Head of caudate nucleus (tissue), 42 donors: ENCODE measurements at regions not wholly inside any gene's neighbourhood (a gene's known extent, or its start where the extent isn't known, plus 50 kb on each side); places are given as distances from the start of the nearest gene placed in this dataset.

Source experiments
- DNase-seq, 42 donors: peaks; one replicate each; pipeline versions ENCODE4 v3.0.0 to v3.0.0-alpha.2; 2020 to 2021; ENCODE audit warnings: mixed read lengths in 7 of 42
- intact Hi-C: fragments of 100-400 bp; cut with DNase I; formaldehyde crosslinking; loops from one replicate; pipeline ENCODE4 v1.15.0; 2022

DNA sequence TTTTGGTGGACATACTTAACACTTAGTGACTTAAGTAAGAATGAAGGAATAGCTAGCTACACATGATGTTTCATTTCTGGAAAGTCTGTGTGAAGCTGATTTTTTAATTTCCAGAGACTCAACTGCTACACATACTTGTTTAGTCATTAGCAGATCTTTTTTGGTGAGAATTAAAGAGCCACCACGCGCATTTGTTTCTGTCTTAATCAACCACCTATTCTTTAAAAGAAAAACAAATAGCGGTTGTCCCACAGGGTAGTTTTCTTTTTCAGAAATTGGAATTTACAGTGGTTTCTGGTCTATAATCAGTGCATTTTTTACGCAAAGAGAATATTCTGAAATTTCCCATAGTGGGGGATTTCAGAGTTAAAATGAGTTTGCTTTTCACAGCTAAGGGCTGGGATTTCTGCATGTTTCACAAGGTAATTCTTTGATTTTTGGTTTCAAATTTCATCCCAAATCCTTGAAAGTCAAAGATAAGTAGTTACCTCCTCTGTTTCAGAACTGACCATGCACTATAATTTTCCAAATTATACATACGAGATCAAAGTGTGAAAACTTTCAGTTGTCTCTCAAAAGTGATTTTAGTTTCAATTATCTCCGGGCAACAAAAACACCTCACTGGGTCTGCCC lies 631.0 kb upstream of the GRM7 start:
- DNase-seq: no peak
- intact Hi-C loops: no loop called here

DNA sequence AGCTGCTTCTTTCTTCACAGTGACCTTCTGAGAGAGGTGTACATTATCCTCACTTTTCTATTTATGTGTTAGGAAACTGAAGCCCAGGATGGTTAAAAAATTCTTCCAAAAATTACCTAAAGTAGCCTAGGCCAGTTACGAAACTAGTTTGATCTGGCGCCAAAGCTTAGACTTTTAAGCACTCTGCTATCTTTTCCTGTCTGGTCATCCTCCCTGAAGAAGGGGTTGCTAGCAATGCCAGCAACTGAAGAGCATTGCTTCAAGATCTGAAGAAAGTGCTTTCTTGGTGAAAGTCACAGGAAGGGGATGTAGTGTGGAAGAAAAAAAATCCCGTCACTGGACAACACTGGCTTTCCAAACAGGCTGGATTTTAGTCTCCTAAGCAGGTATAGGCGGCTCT lies 618.8 kb upstream of the GRM7 start:
- DNase-seq: no peak

DNA sequence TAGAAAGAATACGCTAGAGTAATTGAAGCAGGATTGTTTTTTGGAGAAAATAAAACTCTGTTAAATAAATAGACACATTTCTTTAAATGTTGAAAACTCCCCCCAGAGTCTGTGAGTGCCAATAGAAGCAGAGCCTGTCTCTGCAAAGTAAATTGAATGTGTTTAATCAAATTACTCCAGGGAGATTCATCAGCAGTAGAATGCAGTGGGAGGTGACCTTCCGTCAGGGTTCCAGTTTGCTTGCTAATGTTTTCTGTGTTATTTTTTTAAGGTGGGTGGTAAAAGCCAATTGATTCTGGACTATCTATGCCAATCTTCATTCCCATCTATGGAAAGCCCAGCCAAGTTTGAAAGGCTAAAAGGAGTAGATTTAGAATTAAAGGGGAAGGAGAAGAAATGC lies 612.4 kb upstream of the GRM7 start:
- intact Hi-C loops: no loop called here
- DNase-seq: no peak

More for the DNA sequence above, 618.8 kb upstream of the GRM7 start:
- intact Hi-C loops: no loop called here

DNA sequence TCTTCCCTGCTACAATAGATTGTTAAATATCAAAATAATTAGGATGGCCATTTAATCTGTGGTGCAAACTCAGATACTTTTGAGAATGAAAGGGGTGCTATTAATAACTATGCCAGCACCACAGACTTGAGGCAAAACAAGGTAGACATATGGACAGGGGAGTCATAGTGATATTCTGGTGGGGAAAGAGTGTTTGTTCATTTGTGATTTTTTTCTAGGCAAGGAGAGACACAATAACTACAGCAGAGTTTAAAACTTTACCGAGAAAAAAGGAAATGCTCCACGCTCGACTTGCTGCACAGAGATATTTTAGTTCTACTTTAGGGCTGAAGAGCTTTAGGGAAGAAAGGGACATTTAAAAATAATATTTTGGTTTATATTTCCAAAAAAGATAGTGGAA lies 611.2 kb upstream of the GRM7 start:
- DNase-seq: no peak
- intact Hi-C loops: no loop called here

DNA sequence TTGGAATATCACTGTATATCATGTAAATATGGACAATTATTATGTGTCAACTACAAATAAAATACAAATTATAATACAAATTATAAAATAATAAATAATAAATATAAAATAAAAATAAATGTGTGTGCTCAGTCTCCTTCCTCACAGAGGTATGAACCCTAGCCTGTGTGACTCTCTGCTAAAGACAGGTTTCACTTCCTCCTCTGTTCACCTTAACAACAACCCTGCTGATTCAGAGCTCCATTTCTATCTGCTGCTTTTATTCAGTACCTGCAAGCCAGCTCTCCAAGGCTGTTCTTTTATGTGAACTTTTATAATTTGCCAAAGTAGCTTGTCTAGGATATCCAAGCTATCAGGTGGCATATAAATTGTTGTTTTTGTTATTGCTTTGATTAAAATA lies 610.7 kb upstream of the GRM7 start:
- intact Hi-C loops: no loop called here
- DNase-seq: no peak

DNA sequence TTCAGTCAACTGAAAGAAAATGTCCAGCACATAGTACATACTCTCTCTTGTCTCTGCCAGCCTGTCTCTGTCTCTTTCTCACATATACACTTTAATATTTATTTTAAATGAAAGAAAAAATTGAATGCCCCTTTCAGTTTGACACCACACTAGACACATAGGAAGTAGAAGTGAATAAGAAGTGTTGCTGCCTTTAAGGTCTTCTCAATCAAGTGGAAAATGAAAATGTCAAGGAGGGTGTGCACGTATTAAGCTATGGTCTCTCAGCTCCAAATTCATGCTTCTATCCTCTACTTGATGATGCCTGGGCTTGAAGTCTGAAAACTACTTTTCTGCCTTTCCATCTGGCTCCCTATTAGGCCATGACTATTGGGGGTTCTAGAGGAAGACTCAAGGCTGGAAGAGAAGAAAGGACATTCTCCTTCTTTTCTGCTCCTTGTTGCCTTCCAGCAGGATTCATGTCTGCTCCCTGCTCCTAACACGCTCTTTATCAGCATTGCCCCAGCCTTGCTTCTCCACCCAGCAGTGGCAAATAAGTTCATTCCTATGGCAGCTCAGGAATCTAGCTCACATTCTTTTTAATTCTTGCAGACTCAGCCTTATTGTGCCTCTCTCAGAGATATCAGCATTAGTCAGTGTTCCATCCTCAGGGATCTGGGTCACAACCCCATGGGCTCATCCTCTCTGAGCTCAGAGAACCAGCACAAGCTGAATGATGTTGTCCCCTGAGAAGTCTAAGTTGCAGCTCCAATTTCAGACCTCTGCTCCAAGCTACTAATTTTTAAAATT lies 609.1 kb upstream of the GRM7 start:
- intact Hi-C loops: no loop called here
- no peak for DNase-seq

DNA sequence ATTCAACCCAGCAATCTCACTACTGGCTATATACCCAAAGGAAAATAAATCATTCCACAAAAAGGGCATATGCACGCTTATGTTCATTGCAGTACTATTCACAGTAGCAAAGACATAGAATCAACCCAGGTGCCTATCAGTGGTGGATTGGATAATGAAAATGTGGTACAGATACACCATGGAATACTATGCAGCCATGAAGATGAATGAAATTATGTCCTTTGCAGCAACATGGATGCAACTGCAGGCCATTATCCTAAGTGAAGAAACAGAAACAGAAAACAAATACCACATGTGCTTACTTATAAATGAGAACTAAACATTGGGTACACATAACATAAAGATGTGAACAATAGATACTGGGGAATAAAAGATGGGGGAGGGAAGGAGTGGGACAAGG lies 606.4 kb upstream of the GRM7 start:
- DNase-seq: no peak
- intact Hi-C loops: no loop called here

DNA sequence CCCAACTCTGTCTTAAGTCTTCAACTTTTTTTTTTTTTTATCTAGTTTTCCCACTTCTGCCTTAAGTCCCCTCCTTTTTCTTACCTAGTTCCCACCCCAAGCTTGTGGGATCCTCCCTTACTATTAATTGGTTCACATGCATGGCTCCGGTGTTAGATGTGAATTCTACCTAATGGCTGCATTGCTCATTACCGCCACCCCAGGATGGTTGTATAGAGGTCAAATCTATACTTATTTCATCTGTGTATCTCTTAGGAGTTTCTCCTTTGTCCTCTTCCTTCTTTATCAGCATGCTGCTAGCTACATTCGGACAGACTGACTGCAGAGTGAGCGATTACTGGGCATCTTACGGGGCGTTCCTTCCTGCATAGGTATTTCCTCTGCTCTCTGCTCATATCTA lies 605.7 kb upstream of the GRM7 start:
- intact Hi-C loops: no loop called here
- no peak for DNase-seq

DNA sequence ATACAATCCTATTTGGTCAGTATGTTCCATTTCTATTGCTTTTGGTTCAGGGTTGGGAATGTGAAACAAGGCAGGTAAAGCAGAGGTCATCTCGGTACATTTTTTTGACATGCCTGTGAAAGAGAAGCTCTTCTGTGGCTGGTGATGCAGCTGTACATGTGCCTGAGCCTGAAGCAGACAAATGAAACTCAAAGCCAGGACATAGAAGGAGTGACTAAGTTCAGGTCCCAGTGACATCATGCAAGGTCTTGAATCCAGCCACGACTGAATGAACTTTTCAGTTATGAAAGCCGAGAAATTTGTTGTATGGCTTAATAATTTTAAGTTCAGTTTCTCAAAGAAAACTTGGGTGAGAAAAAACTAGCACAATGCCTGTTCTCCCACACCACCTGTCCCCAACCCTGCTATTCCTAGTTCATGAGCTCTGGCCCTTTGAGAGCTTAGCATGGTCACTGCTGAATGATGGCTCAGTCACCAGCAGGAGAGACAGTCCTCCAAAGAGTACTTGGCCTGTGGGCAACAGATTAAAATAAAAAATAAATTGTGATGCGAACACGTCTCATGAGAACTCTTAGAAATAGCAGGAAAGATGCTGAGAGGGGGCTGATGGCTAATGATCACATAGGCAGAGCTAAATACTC lies 600.2 kb upstream of the GRM7 start:
- no peak for DNase-seq
- intact Hi-C loops: no loop called here

DNA sequence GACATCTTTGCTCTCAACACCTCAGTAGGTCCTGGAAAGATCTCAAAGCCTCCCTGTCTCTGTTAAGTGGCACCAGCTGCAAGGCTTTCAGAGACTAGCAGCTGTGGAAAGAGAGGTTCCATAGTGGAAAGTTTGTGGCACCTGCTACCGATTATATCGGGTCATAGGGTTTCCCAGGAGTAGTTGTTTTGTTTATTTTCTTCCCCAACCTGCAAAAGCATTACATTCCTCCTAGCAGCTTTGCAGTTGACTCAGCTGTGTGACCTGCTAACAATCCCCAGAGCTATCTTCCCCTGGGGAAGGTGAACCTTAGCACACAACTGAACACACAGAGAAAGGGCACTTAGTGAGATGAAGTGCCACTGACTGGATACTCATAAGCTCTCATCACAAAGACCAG lies 598.9 kb upstream of the GRM7 start:
- intact Hi-C loops: no loop called here
- DNase-seq: no peak

DNA sequence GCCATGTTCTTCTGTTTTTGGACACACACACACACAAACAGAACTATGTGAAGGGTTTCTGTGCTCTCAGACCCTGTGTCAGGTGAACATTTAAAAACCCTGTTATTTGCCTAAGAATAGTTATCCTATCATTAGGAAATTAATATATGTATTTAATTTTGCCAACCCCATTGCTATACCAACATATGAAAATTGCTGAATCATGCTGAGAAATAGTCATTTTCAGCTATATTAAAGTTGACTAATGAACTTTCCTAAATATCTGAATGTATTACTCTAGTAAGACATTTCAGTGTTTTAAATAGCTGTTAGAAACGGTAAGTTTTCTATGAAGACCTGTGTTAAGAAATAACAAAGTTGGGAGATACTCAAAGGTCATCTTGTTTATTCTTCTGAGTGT lies 596.9 kb upstream of the GRM7 start:
- DNase-seq: no peak
- intact Hi-C loops: no loop called here

DNA sequence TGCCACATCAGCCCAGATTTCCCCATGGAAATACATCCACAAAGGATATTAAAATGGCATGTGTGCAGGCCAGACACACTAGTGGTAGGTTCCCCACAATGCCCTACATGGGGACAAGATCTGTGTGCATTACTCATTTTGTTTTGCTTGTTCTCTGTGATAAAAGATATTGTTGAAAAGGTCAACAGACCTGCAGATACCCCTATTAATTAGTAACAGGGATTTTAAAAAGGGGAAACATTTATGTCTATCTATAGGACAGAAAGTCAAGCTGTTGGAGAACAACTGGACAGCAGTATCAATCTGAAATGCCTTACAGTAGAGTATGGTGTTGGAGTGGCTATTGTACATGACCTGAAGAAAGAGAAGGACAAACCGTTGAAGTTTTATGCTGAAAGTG lies 596.0 kb upstream of the GRM7 start:
- intact Hi-C loops: no loop called here
- no peak for DNase-seq

DNA sequence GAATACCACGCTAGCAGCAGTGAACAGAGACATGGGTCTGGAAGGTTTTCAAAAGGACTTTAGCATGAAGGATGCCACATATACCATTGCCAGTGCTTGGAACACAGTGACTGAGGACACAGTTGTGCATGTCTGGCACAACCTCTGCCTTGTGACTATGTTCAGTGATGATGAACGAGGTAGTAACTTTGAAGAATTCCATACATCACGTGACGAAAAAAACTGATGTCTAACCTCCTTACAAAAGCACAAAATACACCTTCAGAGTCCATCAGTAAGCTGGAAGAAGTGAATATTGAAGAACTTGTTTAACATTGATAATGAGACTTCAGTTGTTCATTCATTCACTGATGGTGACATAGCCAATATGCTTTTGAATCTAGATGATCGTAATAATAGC lies 594.8 kb upstream of the GRM7 start:
- intact Hi-C loops: no loop called here
- DNase-seq: no peak

DNA sequence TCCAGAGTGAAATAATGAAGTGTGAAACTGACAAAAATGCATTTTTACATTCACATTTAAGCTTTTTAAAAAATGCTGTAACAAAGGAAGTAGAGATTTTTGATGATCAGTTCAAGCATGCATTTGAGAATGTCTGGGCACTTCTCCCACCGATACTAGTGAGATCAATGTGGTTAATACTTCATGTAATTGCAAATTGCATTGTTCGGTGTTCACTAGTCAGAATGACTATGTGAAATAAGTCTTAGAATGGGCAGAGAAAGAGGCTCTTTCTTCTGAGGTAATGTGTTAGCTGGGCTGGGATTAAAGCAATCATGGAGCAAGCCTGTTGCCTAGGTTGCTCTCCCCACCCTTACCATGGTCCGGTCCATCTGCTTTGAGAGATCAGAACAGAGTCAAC lies 587.0 kb upstream of the GRM7 start:
- DNase-seq: no peak
- intact Hi-C loops: no loop called here

DNA sequence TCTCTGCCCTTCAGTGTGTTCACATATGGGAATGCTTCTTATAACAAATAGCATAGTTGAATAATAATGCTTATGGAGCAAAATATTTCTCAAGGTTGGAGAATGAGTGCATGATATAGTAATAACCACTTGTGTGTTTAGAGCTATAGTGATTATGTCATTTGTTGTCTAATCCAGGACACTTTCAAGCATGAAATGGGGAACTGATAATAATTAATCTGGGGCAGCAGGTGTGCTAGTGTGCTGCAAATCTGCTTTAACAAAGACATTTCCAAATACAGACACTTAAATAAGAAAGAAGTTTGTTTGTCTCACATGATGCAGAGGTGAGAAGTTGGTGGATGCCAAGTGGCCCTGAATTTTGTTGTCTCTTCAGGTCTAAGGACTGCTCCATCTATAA lies 579.3 kb upstream of the GRM7 start:
- no peak for DNase-seq
- intact Hi-C loops: no loop called here

DNA sequence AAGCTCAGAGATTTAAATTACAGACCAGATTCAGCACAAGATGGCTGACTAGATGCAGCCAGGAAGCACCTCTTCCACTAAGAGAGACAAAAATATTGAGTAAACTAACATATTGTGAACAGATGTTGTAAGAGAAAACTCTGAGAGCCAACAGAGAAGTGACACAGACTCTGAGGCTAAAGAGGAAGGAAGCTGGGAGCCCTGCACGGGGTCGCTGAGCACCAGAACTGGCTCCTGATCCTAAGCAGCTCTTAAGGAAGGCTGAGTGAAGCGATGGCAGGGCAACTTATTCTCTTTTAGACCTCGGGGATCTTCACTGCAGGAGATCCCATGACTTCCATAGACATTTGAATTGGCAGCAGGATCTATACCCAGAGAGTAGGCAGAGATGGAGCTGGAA lies 578.0 kb upstream of the GRM7 start:
- intact Hi-C loops: no loop called here
- peak in 1 of 42 donors; percentile 9 for DNase-seq

DNA sequence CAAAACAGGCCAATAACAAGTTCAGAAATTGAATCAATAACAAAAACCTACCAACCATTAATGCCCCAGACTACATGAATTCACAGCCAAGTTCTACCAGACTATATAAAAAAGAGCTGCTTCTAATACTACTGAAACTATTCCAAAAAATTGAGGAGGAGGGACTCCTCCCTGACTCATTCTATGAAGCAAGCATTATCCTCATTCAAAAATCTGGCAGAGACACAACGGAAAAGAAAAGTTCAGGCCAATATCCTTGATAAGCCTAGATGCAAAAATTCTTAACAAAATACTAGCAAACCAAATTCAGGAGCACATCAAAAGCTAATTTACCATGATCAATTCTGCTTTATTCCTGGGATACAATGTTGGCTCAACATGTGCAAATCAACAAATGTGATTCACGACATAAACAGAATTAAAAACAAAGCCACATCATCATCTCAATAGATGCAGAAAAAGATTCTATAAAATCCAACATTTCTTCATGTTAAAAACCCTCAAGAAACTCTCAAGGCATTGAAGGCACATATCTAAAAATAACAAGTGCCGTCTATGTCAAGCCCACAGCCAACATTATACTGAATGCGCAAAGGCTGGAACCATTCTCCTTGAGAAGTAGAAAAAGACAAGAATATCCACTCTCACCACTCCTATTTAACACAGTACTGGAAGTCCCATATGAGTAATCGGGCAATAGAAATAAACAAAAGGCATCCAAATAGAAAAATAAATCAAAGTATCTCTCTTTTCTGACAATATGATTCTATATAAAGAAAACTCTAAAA lies 573.6 kb upstream of the GRM7 start:
- DNase-seq: no peak
- intact Hi-C loops: no loop called here

DNA sequence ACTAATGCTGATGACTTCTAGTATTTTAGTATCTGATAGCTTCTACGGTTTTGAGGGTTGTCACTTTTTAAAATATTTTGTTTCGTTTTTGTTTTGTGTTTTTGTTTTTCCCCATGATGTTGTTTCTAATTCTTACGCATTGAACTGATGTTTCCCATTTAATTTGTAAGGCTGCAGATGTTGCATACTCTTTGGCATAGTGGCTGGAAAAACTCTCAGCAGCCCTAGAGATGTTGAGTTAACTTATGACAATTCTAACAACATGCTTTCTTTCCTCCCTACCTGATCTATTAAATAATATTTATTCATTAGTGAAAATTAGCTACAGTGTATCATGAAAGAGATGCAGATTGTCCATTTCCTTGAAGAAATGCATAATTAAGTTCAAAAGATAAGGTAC lies 559.3 kb upstream of the GRM7 start:
- no peak for DNase-seq
- intact Hi-C loops: no loop called here

DNA sequence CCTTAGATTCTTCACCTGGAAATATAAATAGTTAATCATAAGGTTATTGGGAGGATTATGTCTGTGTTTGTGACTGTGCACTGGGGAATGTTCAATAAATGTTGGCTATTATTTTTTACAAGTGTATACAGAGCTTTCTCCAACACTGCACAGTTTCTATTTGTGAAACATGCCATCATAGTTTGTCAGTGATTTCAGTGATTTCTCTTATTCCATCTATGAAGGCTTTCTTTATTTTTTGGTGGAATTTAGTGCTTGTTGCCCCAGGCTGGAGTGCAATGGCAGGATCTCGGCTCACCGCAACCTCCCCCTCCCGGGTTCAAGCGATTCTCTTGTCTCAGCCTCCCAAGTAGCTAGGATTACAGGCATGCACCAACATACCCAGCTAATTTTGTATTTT lies 545.0 kb upstream of the GRM7 start:
- intact Hi-C loops: no loop called here
- no peak for DNase-seq

DNA sequence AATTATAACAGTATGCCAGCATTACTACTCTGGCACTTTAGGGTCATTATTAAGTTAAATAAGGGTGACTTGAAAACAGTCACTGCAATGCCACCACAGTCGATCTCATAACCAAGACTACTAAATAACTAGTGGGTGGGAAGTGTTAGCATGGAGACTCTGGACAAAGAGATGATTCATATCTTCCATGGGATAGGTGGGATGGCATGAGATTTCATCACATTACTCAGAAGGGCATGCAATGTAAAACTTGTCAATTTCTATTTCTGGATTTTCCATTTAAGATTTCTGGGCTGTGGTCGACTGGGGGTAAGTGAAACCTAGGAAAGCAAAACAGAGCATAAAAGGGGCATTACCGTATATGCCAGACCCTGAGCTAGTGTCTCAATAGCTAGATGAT lies 538.9 kb upstream of the GRM7 start:
- DNase-seq: no peak
- intact Hi-C loops: no loop called here
